ENCODE measurements at regions not wholly inside any gene's neighbourhood (a gene's known extent, or its start where the extent isn't known, plus 50 kb on each side); places are given as distances from the start of the nearest gene placed in this dataset.
A peak's percentile ranks its signal among the peaks of the same experiment; 100 is the strongest.

DNA sequence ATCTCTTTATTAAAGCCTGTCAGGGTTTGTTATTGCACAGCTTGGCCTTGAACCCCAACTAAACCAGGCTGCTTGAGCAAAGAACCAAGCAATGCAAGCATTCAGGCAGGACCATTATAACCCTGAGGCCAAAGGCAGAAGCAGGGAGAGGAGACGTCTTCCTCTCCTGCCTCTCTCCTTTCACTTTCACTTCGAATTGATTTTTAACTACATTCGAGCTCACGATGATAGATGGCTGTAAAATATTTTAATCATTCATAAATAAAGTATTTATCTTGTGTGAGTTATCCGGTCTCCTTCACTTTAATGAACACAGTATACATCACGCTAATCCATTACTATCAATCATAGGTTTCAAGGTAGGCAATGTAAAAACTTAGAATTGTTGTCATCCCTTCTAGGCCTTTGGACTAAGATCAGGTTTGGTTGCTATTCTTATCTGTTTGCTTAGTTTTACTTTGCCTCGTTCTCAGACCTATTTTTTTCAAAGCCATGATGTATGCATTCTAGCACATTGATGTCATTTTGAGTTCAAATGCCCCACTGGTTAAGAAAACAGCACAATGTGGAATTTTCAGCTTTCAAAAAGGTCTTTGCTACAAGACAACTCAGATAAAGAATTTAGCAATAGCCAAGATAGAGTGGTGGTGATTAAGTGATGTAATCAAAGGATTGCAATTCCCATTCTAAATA is 480.2 kb upstream of the RUNX1 start (continued):
- TF ChIP-seq ZNF570 (CRISPR knock-in tag; IDR thresholded peaks at IDR 0.05; ENCODE audit: borderline replicate concordance) = no peak

DNA sequence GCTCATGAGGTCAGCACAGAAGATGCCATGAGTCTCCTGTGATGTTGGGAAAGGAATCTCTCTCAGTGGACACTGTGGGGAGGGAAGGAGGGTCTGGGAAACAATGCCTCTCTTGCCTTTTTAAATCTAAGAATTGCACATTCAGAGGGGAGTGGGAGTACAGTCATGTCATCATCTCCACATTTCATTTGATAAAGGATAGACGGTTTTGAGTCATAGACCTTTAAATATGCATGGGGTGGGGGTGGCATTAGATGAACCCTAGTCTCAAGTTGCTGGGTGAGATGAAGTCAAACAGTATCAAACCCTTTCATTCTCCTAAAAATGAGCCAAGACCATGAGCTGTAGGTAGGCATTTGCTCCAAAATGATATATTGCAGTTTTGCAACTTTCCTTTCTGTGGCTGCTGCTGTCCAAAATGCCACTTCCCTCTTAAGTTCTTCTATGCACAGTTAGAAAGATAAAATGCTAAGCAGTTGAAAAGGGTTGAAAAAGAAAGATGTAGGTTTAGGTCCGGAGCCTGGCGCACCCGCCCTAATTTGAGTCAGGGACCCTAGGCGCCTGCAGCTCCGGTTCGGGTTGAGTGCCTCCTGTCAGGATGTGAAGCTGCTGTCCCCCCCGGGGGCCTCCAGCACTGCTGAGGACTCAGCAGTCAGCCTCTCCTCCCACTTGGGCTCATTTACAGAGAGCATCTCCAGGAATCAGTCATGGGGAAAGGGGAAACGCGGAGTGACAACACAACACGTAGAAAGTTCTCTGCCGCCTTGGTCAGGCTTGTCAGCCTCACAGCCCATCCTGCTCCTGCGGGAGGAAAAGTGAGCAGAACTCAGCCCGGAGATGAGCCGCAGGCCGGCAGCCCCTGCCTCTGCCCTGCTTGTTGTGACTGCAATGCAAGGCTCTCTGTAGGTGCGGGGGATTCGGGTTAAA is 479.3 kb upstream of the RUNX1 start:
- Histone ChIP-seq H3K4me3 (replicated peaks in 1 of 3; ENCODE audit: insufficient read depth in 1 of 3, low read depth in 2 of 3, low read length in 3 of 3) (peak overlapping the region in 1 of 3 experiments; percentile 43; a peak in 1 of 6 replicates), H3K36me3 (replicated peaks in 1 of 2; ENCODE audit: control insufficient read depth in 1 of 2, insufficient read depth in 2 of 2, low read length in 2 of 2) (no peaks in the 10 kb centered on the region), H3K4me2 (ENCODE audit: low read depth, low read length) (peak overlapping the region; percentile 52; the same call in 1 of the 2 replicates), H3K27ac (ENCODE audit: extremely low read length, insufficient read depth, low read length) (no peak overlapping the region), H4K20me1 (ENCODE audit: insufficient read depth, low read length) (no peaks in the 10 kb centered on the region), H3K79me2 (ENCODE audit: insufficient read depth, low read length) (no peaks in the 10 kb centered on the region), H3K4me1 (ENCODE audit: insufficient read depth, low read length) (peaks cover 21% of the 10 kb centered on the region), H3K27me3 (ENCODE audit: control insufficient read depth in 1 of 2, insufficient read depth in 2 of 2, low read length in 2 of 2) (no peaks in the 10 kb centered on the region), H2AFZ (ENCODE audit: low read length) (no peak overlapping the region), H3K9ac (ENCODE audit: insufficient read depth, low read depth, low read length) (no peak overlapping the region), H3K9me3 (ENCODE audit: low read length) (no peaks in the 10 kb centered on the region)
- no TSS peak for BruUV-seq (replicated peaks)
- DNase-seq (ENCODE audit: low spot score) (no peak), ATAC-seq (no peak), FAIRE-seq (no peak)
- CTCF ChIA-PET (ENCODE audit: low intra/inter-chr PET ratio, low total read pairs) = no interaction called here
- POLR2A ChIA-PET = no interaction called here
- intact Hi-C loops (cut with micrococcal nuclease; ENCODE audit: unreplicated experiment) = no loop called here
- in situ Hi-C loops (cut with HindIII; ENCODE audit: extremely low pct_ligation_motif_present, low pct_unique_long_range_greater_than_20kb) = no loop called here
- TF ChIP-seq SOX6 (IDR thresholded peaks at IDR 0.05) = no peak
- TF ChIP-seq SOX6 (CRISPR knock-in tag; IDR thresholded peaks at IDR 0.05) = no peak
- no peak for TF ChIP-seq ZNF562 (CRISPR knock-in tag; IDR thresholded peaks at IDR 0.05; ENCODE audit: borderline replicate concordance)
- TF ChIP-seq CEBPB (IDR thresholded peaks at IDR 0.05; ENCODE audit: borderline replicate concordance, low read depth, low read length) = no peak
- no peak for TF ChIP-seq ZNF644 (CRISPR knock-in tag; IDR thresholded peaks at IDR 0.05; ENCODE audit: low read depth)
- TF ChIP-seq ZNF563 (CRISPR knock-in tag; IDR thresholded peaks at IDR 0.05) = no peak
- TF ChIP-seq DNMT3B (CRISPR knock-in tag; conservative IDR thresholded peaks at IDR 0.05) = no peak
- TF ChIP-seq, protein P1, sequence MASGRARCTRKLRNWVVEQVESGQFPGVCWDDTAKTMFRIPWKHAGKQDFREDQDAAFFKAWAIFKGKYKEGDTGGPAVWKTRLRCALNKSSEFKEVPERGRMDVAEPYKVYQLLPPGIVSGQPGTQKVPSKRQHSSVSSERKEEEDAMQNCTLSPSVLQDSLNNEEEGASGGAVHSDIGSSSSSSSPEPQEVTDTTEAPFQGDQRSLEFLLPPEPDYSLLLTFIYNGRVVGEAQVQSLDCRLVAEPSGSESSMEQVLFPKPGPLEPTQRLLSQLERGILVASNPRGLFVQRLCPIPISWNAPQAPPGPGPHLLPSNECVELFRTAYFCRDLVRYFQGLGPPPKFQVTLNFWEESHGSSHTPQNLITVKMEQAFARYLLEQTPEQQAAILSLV (CRISPR knock-in tag; IDR thresholded peaks at IDR 0.05; ENCODE audit: borderline replicate concordance) = no peak
- 65% methylated on average over 11 of the region's 18 CpGs for WGBS (ENCODE audit: low lambda C conversion rate)

Data from HepG2 (cell line).